K562 (cell line): ENCODE measurements at regions not wholly inside any gene's neighbourhood (a gene's known extent, or its start where the extent isn't known, plus 50 kb on each side); places are given as distances from the start of the nearest gene placed in this dataset.
"Not testable (repeated sequence)": the region's sequence is repeated elsewhere in the genome, so short reads cannot be mapped to it uniquely, and the experiment has no call there.

Experiments
- ATAC-seq: fragments of 200-7000 bp; cut with Tn5 transposase; 3 replicates; pipeline ENCODE4 v1.9.1; 2020; ENCODE audit warnings: moderate library complexity
- BruUV-seq: library from RNA; stranded (reverse); fragments of 400-500 nt; replicated peaks from 2 replicates; lab custom pipeline; 2021; lab: Mats Ljungman, UMichigan
- CTCF ChIA-PET: fragments of 300-600 bp; formaldehyde crosslinking; extraction: SDS; loops from one replicate; lab custom pipeline; 2021; ENCODE audit warnings: low intra/inter-chr PET ratio; lab: Yijun Ruan, JAX
- POLR2A ChIA-PET: fragments of 300-600, 350-650 bp; sonication (Branson Sonifier 250); formaldehyde crosslinking; extraction: SDS; loops from one replicate; lab custom pipeline; 2021; ENCODE audit warnings: antibody characterized with exemption, inconsistent platforms; lab: Yijun Ruan, JAX
- DNase-seq, 4 experiments: peaks; one replicate each; pipeline versions ENCODE4 v3.0.0 to v3.0.0-alpha.2; 2011 to 2018; ENCODE audit warnings: low spot score in 3 of 4, mixed read lengths in 3 of 4; ENCODE audit errors: extremely low read depth in 1 of 4
- FAIRE-seq: peaks from 2 replicates; lab custom pipeline; 2011; peaks lifted over from hg19 to GRCh38; lab: Jason Lieb, UNC
- H2AFZ ChIP-seq: 2 replicates; pipeline ENCODE4 v1.6.0; 2011; ENCODE audit warnings: low read depth, low read length, control low read depth, inconsistent platforms
- H3K27ac ChIP-seq: fragments of 200-600 bp; 3 replicates; pipeline ENCODE4 v1.8.0; 2011; ENCODE audit warnings: low read depth, mild to moderate bottlenecking, control low read depth, inconsistent platforms, low read length, moderate library complexity, mixed read lengths; ENCODE audit errors: extremely low read depth
- H3K27me3 ChIP-seq, 2 experiments: fragments of 300-600 bp in 1 of 2; 2 replicates in 1 of 2; 3 replicates in 1 of 2; pipeline versions ENCODE4 v1.6.0 to v1.8.0; 2011; ENCODE audit warnings: inconsistent platforms in 2 of 2, low read length in 2 of 2, mild to moderate bottlenecking in 1 of 2, mixed read lengths in 1 of 2, moderate library complexity in 1 of 2; ENCODE audit not compliant: control insufficient read depth in 2 of 2, insufficient read depth in 2 of 2
- H3K36me3 ChIP-seq: fragments of 300-600 bp; 3 replicates; pipeline ENCODE4 v1.8.0; 2011; ENCODE audit warnings: mild to moderate bottlenecking, low read length, inconsistent platforms; ENCODE audit not compliant: control insufficient read depth, insufficient read depth
- H3K4me1 ChIP-seq, 2 experiments: fragments of 200-600 bp in 1 of 2; replicated peaks in 1 of 2; 2 replicates in 1 of 2; 3 replicates in 1 of 2; pipeline versions ENCODE4 v1.5.1 to v1.8.0; 2011; ENCODE audit warnings: inconsistent platforms in 2 of 2, low read length in 2 of 2, mild to moderate bottlenecking in 1 of 2, mixed read lengths in 1 of 2, moderate library complexity in 1 of 2; ENCODE audit not compliant: control insufficient read depth in 2 of 2, insufficient read depth in 2 of 2
- H3K4me2 ChIP-seq: 2 replicates; pipeline ENCODE4 v1.6.1; 2011; ENCODE audit warnings: low read length, control low read depth, inconsistent platforms, mixed read lengths; ENCODE audit not compliant: insufficient read depth
- H3K4me3 ChIP-seq: fragments of 200-600 bp; sonication (generic), shearing (Covaris generic); 2 replicates; pipeline ENCODE4 v1.5.1; 2016; ENCODE audit warnings: control low read depth, inconsistent platforms
- H3K79me2 ChIP-seq: fragments of 200-600 bp; 3 replicates; pipeline ENCODE4 v1.8.0; 2011; ENCODE audit warnings: low read length, inconsistent platforms; ENCODE audit not compliant: control insufficient read depth, insufficient read depth
- H3K9ac ChIP-seq, 2 experiments: 2 replicates each; pipeline versions ENCODE4 v1.6.0 to v1.6.1; 2011; ENCODE audit warnings: low read depth in 2 of 2, low read length in 2 of 2, control low read depth in 1 of 2, inconsistent platforms in 1 of 2, mild to moderate bottlenecking in 1 of 2, mixed read lengths in 1 of 2; ENCODE audit not compliant: insufficient read depth in 1 of 2
- H3K9me1 ChIP-seq: one replicate; pipeline ENCODE4 v1.6.0; 2011; ENCODE audit warnings: inconsistent platforms, mild to moderate bottlenecking, low read length, moderate library complexity; ENCODE audit not compliant: control insufficient read depth, insufficient read depth
- H3K9me3 ChIP-seq: replicated peaks from 2 replicates; pipeline ENCODE4 v1.5.1; 2011; ENCODE audit warnings: low read depth, low read length, inconsistent platforms; ENCODE audit not compliant: control insufficient read depth, insufficient read depth
- H4K20me1 ChIP-seq: replicated peaks from 2 replicates; pipeline ENCODE4 v1.6.1; 2011; ENCODE audit warnings: low read length, inconsistent platforms, mixed read lengths; ENCODE audit not compliant: control insufficient read depth, insufficient read depth
- ARHGAP35 ChIP-seq: fragments of 450-650 bp; IDR thresholded peaks from 2 replicates; pipeline ENCODE4 v1.6.1; 2018; ENCODE audit not compliant: partially characterized antibody
- BCOR ChIP-seq: fragments of 450-650 bp; IDR thresholded peaks from 2 replicates; pipeline ENCODE4 v1.6.1; 2016
- C11orf30 ChIP-seq: fragments of 450-650 bp; IDR thresholded peaks from 2 replicates; pipeline ENCODE4 v1.6.1; 2016; ENCODE audit warnings: low read depth, mild to moderate bottlenecking
- CHD4 ChIP-seq: fragments of 200-600 bp; sonication (generic); IDR thresholded peaks from 3 replicates; pipeline ENCODE4 v1.6.1; 2012; ENCODE audit warnings: low read depth, mild to moderate bottlenecking, mixed read lengths, low read length, inconsistent platforms; ENCODE audit not compliant: insufficient read depth, insufficient replicate concordance, poor library complexity, severe bottlenecking
- EHMT2 ChIP-seq: fragments of 450-650 bp; IDR thresholded peaks from 2 replicates; pipeline ENCODE4 v1.6.1; 2018; ENCODE audit warnings: antibody characterized with exemption
- HDAC1 ChIP-seq, 2 experiments: fragments of 450-650 bp; IDR thresholded peaks; 2 replicates each; pipeline ENCODE4 v1.6.1; 2016 to 2017; ENCODE audit warnings: inconsistent platforms in 1 of 2, mild to moderate bottlenecking in 1 of 2, moderate library complexity in 1 of 2
- KDM1A ChIP-seq, 2 experiments: fragments of 450-650 bp; IDR thresholded peaks; 2 replicates each; pipeline ENCODE4 v1.6.1; 2016; ENCODE audit warnings: mild to moderate bottlenecking in 2 of 2
- PHB2 ChIP-seq: fragments of 450-650 bp; IDR thresholded peaks from 2 replicates; pipeline ENCODE4 v1.6.1; 2017; ENCODE audit warnings: low read depth
- TARDBP ChIP-seq: fragments of 450-650 bp; IDR thresholded peaks from 2 replicates; pipeline ENCODE4 v1.6.1; 2016
- TSC22D4 ChIP-seq: fragments of 450-650 bp; IDR thresholded peaks from 2 replicates; pipeline ENCODE4 v1.6.1; 2016; ENCODE audit warnings: missing genetic modification characterization, missing biosample characterization, control low read depth
- ZNF445 ChIP-seq: fragments of 250-450 bp; sonication (Bioruptor Pico); IDR thresholded peaks from 2 replicates; pipeline ENCODE4 v1.4.0; 2020; ENCODE audit warnings: low read depth, mild to moderate bottlenecking, moderate library complexity
- ZNF583 ChIP-seq: fragments of 250-450 bp; sonication (Bioruptor Pico); IDR thresholded peaks from 2 replicates; pipeline ENCODE4 v1.4.0; 2020
- ZNF785 ChIP-seq: fragments of 250-450 bp; sonication (Bioruptor Pico); IDR thresholded peaks from 2 replicates; pipeline ENCODE4 v1.4.0; 2020; ENCODE audit warnings: mild to moderate bottlenecking
- WGBS: fragments of 100-300 bp; shearing (Covaris generic); methylation state at CpG from one replicate; pipeline ENCODE4 v1.1.6; 2016; ENCODE audit warnings: low coverage, mixed read lengths; ENCODE audit not compliant: insufficient coverage; ENCODE audit errors: missing lambda C conversion rate; 5-methylcytosine and 5-hydroxymethylcytosine counted together
- in situ Hi-C: fragments of 300-500 bp; cut with MboI; formaldehyde crosslinking; loops from 4 replicates; pipeline ENCODE4 v1.15.0; 2018; ENCODE audit warnings: inconsistent platforms, mixed read lengths
- intact Hi-C: fragments of 100-400 bp; cut with micrococcal nuclease; formaldehyde crosslinking; loops from 2 replicates; pipeline ENCODE4 v1.14.2; 2022
- TF ChIP-seq, protein P1 (sequence below): sonication (generic); formaldehyde crosslinking; IDR thresholded peaks from 2 replicates; pipeline ENCODE4 v1.8.1; 2023; ENCODE audit warnings: mild to moderate bottlenecking, missing genetic modification reagents
- TF ChIP-seq, protein P2 (sequence below): fragments of 450-650 bp; formaldehyde crosslinking; IDR thresholded peaks from 2 replicates; pipeline ENCODE4 v1.4.0; 2020; ENCODE audit warnings: mild to moderate bottlenecking, moderate library complexity

DNA sequence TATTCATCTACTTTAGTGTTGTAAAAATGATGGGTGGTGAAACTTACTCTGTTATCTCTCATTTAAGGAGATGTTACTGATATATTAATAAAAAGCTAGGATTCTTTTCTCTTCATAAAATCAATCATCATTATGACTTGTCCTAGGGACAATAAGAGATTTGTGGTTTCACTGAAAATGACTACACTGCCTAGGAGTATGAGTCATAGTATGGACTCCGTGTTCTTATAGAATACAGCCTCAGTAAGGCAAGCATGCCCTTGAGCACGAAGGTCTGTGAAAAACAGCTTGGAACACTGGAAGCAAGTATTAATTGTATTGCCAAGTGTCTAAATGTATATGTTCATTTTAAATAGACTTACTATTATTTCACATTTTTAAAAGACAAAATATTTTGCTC is 749.2 kb upstream of the PCDH15 start (continued):
- TF ChIP-seq, protein P1, sequence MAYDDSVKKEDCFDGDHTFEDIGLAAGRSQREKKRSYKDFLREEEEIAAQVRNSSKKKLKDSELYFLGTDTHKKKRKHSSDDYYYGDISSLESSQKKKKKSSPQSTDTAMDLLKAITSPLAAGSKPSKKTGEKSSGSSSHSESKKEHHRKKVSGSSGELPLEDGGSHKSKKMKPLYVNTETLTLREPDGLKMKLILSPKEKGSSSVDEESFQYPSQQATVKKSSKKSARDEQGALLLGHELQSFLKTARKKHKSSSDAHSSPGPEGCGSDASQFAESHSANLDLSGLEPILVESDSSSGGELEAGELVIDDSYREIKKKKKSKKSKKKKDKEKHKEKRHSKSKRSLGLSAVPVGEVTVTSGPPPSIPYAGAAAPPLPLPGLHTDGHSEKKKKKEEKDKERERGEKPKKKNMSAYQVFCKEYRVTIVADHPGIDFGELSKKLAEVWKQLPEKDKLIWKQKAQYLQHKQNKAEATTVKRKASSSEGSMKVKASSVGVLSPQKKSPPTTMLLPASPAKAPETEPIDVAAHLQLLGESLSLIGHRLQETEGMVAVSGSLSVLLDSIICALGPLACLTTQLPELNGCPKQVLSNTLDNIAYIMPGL (CRISPR knock-in tag), result no peak

DNA sequence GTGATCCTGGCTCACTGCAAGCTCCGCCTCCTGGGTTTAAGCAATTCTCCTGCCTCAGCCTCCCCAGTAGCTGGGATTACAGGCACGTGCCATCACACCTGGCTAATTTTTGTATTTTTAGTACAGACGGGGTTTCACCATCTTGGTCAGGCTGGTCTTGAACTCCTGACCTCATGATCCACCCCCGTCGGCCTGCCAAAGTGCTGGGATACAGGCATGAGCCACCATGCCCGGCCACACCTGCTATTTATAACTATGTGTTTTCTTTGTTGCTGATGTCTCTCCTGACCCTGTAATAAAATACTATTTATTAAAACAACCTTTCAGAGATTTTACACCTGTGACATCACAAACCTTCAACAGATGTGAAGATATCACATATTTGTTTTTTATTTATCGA is 736.5 kb upstream of the PCDH15 start:
- POLR2A ChIA-PET, H3K36me3 ChIP-seq, H3K9me3 ChIP-seq, CTCF ChIA-PET, H3K4me3 ChIP-seq, in situ Hi-C loops, H3K9ac ChIP-seq, DNase-seq, H4K20me1 ChIP-seq, FAIRE-seq, H3K27ac ChIP-seq, H3K27me3 ChIP-seq, BruUV-seq, H3K4me1 ChIP-seq, H3K4me2 ChIP-seq, ATAC-seq, intact Hi-C loops, H2AFZ ChIP-seq, H3K79me2 ChIP-seq, H3K9me1 ChIP-seq: not testable (repeated sequence)
- WGBS, result 0% methylated on average over 7 of the region's 7 CpGs

DNA sequence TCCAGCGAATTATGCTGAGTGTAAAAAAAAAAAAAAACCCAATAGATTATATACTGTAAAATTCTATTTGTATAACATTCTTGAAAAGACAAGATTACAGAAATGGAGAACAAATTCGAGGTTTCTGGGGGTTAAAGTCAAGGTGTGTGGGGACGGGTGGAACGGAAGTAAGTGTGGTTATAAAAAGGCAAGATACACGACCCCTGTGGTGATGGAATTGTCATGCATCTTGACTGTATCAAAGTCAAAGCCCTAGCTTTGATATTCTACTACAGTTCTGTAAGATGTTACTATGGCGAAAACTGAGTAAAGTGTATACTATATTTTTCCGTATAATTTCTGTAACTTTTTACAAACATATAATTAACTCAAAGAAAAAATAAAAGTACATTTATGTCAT is 718.2 kb upstream of the PCDH15 start:
- WGBS, result under 1% methylated on average over 7 of the region's 7 CpGs
- FAIRE-seq, result no peak
- TF ChIP-seq EHMT2, result no peak
- TF ChIP-seq ZNF785, result no peak
- TF ChIP-seq C11orf30, result no peak
- no peak for TF ChIP-seq KDM1A (IDR thresholded peaks at IDR 0.05)
- no peak for TF ChIP-seq PHB2
- TF ChIP-seq ZNF445 (CRISPR knock-in tag), result no peak
- TF ChIP-seq CHD4, result no peak
- TF ChIP-seq, protein P2, sequence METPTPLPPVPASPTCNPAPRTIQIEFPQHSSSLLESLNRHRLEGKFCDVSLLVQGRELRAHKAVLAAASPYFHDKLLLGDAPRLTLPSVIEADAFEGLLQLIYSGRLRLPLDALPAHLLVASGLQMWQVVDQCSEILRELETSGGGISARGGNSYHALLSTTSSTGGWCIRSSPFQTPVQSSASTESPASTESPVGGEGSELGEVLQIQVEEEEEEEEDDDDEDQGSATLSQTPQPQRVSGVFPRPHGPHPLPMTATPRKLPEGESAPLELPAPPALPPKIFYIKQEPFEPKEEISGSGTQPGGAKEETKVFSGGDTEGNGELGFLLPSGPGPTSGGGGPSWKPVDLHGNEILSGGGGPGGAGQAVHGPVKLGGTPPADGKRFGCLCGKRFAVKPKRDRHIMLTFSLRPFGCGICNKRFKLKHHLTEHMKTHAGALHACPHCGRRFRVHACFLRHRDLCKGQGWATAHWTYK (CRISPR knock-in tag), result no peak
- no peak for TF ChIP-seq TARDBP
- no peak for TF ChIP-seq TSC22D4 (tag)
- TF ChIP-seq ARHGAP35, result no peak
- TF ChIP-seq HDAC1 (IDR thresholded peaks at IDR 0.05), result no peak
- no peak for TF ChIP-seq ZNF583 (CRISPR knock-in tag)
- no peak for TF ChIP-seq BCOR

More for the DNA sequence above, 718.2 kb upstream of the PCDH15 start:
- no peaks in the 10 kb centered on the region for H3K27me3 ChIP-seq
- no peak overlapping the region for H3K27ac ChIP-seq
- no peak for DNase-seq
- CTCF ChIA-PET, result no interaction called here
- BruUV-seq, result no TSS peak
- intact Hi-C loops (no loop called here), in situ Hi-C loops (no loop called here)
- H2AFZ ChIP-seq, result no peak overlapping the region
- ATAC-seq, result no peak
- H3K9me1 ChIP-seq, result no peaks in the 10 kb centered on the region
- no peaks in the 10 kb centered on the region for H3K36me3 ChIP-seq
- no peaks in the 10 kb centered on the region for H4K20me1 ChIP-seq
- H3K4me3 ChIP-seq, result no peak overlapping the region
- no peak overlapping the region for H3K9ac ChIP-seq
- H3K4me1 ChIP-seq, result no peaks in the 10 kb centered on the region
- no peak overlapping the region for H3K4me2 ChIP-seq
- POLR2A ChIA-PET, result no interaction called here
- H3K79me2 ChIP-seq, result no peaks in the 10 kb centered on the region
- H3K9me3 ChIP-seq, result no peaks in the 10 kb centered on the region; the same call in 1 of the 2 replicates
